Mesodermal cell (in vitro differentiated cells): ENCODE measurements at regions not wholly inside any gene's neighbourhood (a gene's known extent, or its start where the extent isn't known, plus 50 kb on each side); places are given as distances from the start of the nearest gene placed in this dataset.

Experiments used
- H3K27ac ChIP-seq: 2 replicates; pipeline ENCODE4 v1.7.0; 2013; ENCODE audit warnings: mild to moderate bottlenecking, low read depth, low read length, moderate library complexity; ENCODE audit not compliant: severe bottlenecking
- H3K36me3 ChIP-seq: 2 replicates; pipeline ENCODE4 v1.7.1; 2013; ENCODE audit warnings: mild to moderate bottlenecking, low read length, moderate library complexity; ENCODE audit not compliant: control insufficient read depth, insufficient read depth
- H3K4me1 ChIP-seq: one replicate; pipeline ENCODE4 v1.7.1; 2013; ENCODE audit warnings: mild to moderate bottlenecking, low read length; ENCODE audit not compliant: insufficient read depth, control insufficient read depth, poor library complexity, severe bottlenecking
- H3K4me3 ChIP-seq: 2 replicates; pipeline ENCODE4 v1.7.0; 2013; ENCODE audit warnings: low read length, control low read depth, mild to moderate bottlenecking; ENCODE audit not compliant: insufficient read depth, poor library complexity, severe bottlenecking; ENCODE audit errors: extremely low read depth
- H3K9me3 ChIP-seq: 2 replicates; pipeline ENCODE4 v1.7.1; 2013; ENCODE audit warnings: mild to moderate bottlenecking, low read length, moderate library complexity; ENCODE audit not compliant: control insufficient read depth
- WGBS, 2 experiments: methylation state at CpG; one replicate each; pipeline ENCODE4 v1.1.5; 2013; ENCODE audit warnings: missing lambda C conversion rate in 2 of 2; ENCODE audit not compliant: insufficient coverage in 2 of 2; 5-methylcytosine and 5-hydroxymethylcytosine counted together

- Histone ChIP-seq H3K4me1 (peaks cover 19% of the 10 kb centered on the region), H3K27ac (peak overlapping the region; percentile 10), H3K9me3 (no peaks in the 10 kb centered on the region), H3K36me3 (no peaks in the 10 kb centered on the region), H3K4me3 (no peak overlapping the region)
- WGBS, 2 experiments: 89 to 90% methylated on average over 7 to 9 of the region's 9 CpGs
Observed at GRCh38 chr2:217398860-217399259, 539.0 kb upstream of the TNP1 start.

GRCh38 chr2:217398101-217398500 lies 538.2 kb upstream of the TNP1 start:
- Histone ChIP-seq H3K4me1 (peaks cover 15% of the 10 kb centered on the region), H3K27ac (no peak overlapping the region), H3K4me3 (no peak overlapping the region), H3K36me3 (no peaks in the 10 kb centered on the region), H3K9me3 (no peaks in the 10 kb centered on the region)
- WGBS, 2 experiments: 88 to 97% methylated on average over 1 to 4 of the region's 7 CpGs

- Histone ChIP-seq H3K4me3 (no peak overlapping the region), H3K36me3 (no peaks in the 10 kb centered on the region), H3K4me1 (peaks cover 9% of the 10 kb centered on the region), H3K9me3 (no peaks in the 10 kb centered on the region), H3K27ac (no peak overlapping the region)
- 89% methylated on average over 2 of the region's 2 CpGs; no CpG with 5 or more reads in 1 of the 2 experiments for WGBS, 2 experiments
Observed at GRCh38 chr2:217396586-217396985, 536.7 kb upstream of the TNP1 start.

- Histone ChIP-seq H3K4me3 (no peak overlapping the region), H3K27ac (no peak overlapping the region), H3K9me3 (peaks cover 3% of the 10 kb centered on the region), H3K4me1 (peaks cover 9% of the 10 kb centered on the region), H3K36me3 (no peaks in the 10 kb centered on the region)
- no CpG with 5 or more reads among the region's 2 CpGs for WGBS, 2 experiments
Observed at GRCh38 chr2:217396165-217396564, 536.3 kb upstream of the TNP1 start.

GRCh38 chr2:217394510-217395351 lies 534.9 kb upstream of the TNP1 start:
- 40 to 94% methylated on average over 1 to 3 of the region's 8 CpGs for WGBS, 2 experiments
- H3K9me3 ChIP-seq: peaks cover 10% of the 10 kb centered on the region
- H3K4me3 ChIP-seq: no peak overlapping the region
- no peaks in the 10 kb centered on the region for H3K36me3 ChIP-seq
- H3K27ac ChIP-seq: no peak overlapping the region
- peaks cover 9% of the 10 kb centered on the region for H3K4me1 ChIP-seq

- 83 to 85% methylated on average over 3 to 4 of the region's 4 CpGs for WGBS, 2 experiments
- no peak overlapping the region for H3K4me3 ChIP-seq
- no peaks in the 10 kb centered on the region for H3K36me3 ChIP-seq
- H3K27ac ChIP-seq: no peak overlapping the region
- H3K4me1 ChIP-seq: peaks cover 6% of the 10 kb centered on the region
- peaks cover 10% of the 10 kb centered on the region for H3K9me3 ChIP-seq
Observed at GRCh38 chr2:217393585-217394032, 533.7 kb upstream of the TNP1 start.

GRCh38 chr2:217392930-217393584 lies 533.2 kb upstream of the TNP1 start:
- H3K36me3 ChIP-seq: no peaks in the 10 kb centered on the region
- H3K4me3 ChIP-seq: no peak overlapping the region
- H3K4me1 ChIP-seq: peaks cover 3% of the 10 kb centered on the region
- H3K9me3 ChIP-seq: peaks cover 10% of the 10 kb centered on the region
- no peak overlapping the region for H3K27ac ChIP-seq
- WGBS, 2 experiments: 100% methylated on average over 1 of the region's 5 CpGs

GRCh38 chr2:217387776-217388387 lies 528.0 kb upstream of the TNP1 start:
- no peak overlapping the region for H3K27ac ChIP-seq
- 84 to 87% methylated on average over 3 to 4 of the region's 4 CpGs for WGBS, 2 experiments
- H3K36me3 ChIP-seq: no peaks in the 10 kb centered on the region
- no peaks in the 10 kb centered on the region for H3K4me1 ChIP-seq
- peaks cover 10% of the 10 kb centered on the region for H3K9me3 ChIP-seq
- H3K4me3 ChIP-seq: no peak overlapping the region

DNA sequence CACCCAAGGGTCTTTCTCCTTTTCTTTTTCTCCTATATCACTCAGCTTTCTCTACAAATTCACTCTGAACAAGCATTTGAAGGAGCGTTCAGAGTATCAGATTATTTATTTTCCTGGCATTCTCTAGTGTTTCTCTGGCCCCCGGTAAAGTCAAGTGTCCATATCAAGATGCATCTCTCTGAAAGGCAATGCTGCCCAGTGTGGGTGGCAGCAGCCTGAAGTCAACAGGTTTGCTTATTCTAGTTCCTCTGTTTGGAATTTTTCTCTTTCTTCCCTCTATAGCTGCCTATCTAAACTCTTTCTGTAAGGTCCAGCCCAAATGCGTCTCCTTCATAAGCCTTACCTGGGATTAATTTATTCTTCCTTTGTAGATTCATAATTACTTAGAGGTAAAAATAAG lies 526.2 kb upstream of the TNP1 start:
- WGBS, 2 experiments: 50% methylated on average over 2 of the region's 3 CpGs
- Histone ChIP-seq H3K4me1 (no peaks in the 10 kb centered on the region), H3K27ac (no peak overlapping the region)

GRCh38 chr2:217383620-217384019 lies 523.8 kb upstream of the TNP1 start:
- WGBS, 2 experiments: 83 to 93% methylated on average over 2 to 3 of the region's 4 CpGs
- no peak overlapping the region for H3K27ac ChIP-seq
- no peaks in the 10 kb centered on the region for H3K36me3 ChIP-seq
- no peak overlapping the region for H3K4me3 ChIP-seq
- no peaks in the 10 kb centered on the region for H3K9me3 ChIP-seq
- no peaks in the 10 kb centered on the region for H3K4me1 ChIP-seq

More for the DNA sequence above, 526.2 kb upstream of the TNP1 start:
- no peaks in the 10 kb centered on the region for H3K36me3 ChIP-seq
- peaks cover 6% of the 10 kb centered on the region for H3K9me3 ChIP-seq
- H3K4me3 ChIP-seq: no peak overlapping the region
